ENCODE measurements at regions not wholly inside any gene's neighbourhood (a gene's known extent, or its start where the extent isn't known, plus 50 kb on each side); places are given as distances from the start of the nearest gene placed in this dataset.

- TF ChIP-seq CTCF (conservative IDR thresholded peaks at IDR 0.05) (no peak), EZH2 (IDR thresholded peaks at IDR 0.05; ENCODE audit: low read depth) (no peak)
Measured at GRCh38 chr5:142428773-142429473, 104.1 kb upstream of the SPRY4 start.

All from PC-9 (cell line).